ENCODE measurements at regions not wholly inside any gene's neighbourhood (a gene's known extent, or its start where the extent isn't known, plus 50 kb on each side); places are given as distances from the start of the nearest gene placed in this dataset.

- no peak for DNase-seq
Measured at GRCh38 chr9:115261656-115262081, 143.7 kb upstream of the TNC start.

- no peak for DNase-seq
Measured at GRCh38 chr9:115262477-115262876, 144.5 kb upstream of the TNC start.

GRCh38 chr9:115262952-115263351, 145.0 kb upstream of the TNC start:
- no peak for DNase-seq

- DNase-seq, result no peak
Measured at GRCh38 chr9:115263371-115264075, 145.6 kb upstream of the TNC start.

GRCh38 chr9:115264313-115264712, 146.4 kb upstream of the TNC start:
- DNase-seq, result no peak

- DNase-seq, result no peak
Measured at GRCh38 chr9:115267790-115268189, 149.8 kb upstream of the TNC start.

- DNase-seq, result no peak
Measured at GRCh38 chr9:115275753-115276152, 157.8 kb upstream of the TNC start.

- DNase-seq, result no peak
Measured at GRCh38 chr9:115276621-115277020, 158.7 kb upstream of the TNC start.

- DNase-seq, result no peak
Measured at GRCh38 chr9:115277301-115277700, 159.3 kb upstream of the TNC start.

- DNase-seq, result no peak
Measured at GRCh38 chr9:115278326-115279035, 160.5 kb upstream of the TNC start.

GRCh38 chr9:115283395-115283794, 165.4 kb upstream of the TNC start:
- no peak for DNase-seq

GRCh38 chr9:115285836-115286235, 167.9 kb upstream of the TNC start:
- no peak for DNase-seq

GRCh38 chr9:115286411-115286810, 168.5 kb upstream of the TNC start:
- no peak for DNase-seq

GRCh38 chr9:115289757-115290208, 171.8 kb upstream of the TNC start:
- DNase-seq, result no peak

GRCh38 chr9:115291841-115292240, 173.9 kb upstream of the TNC start:
- no peak for DNase-seq

- DNase-seq, result no peak
Measured at GRCh38 chr9:115292584-115293279, 174.8 kb upstream of the TNC start.

GRCh38 chr9:115295734-115296133, 177.8 kb upstream of the TNC start:
- no peak for DNase-seq

- no peak for DNase-seq
Measured at GRCh38 chr9:115296831-115297565, 179.0 kb upstream of the TNC start.

- no peak for DNase-seq
Measured at GRCh38 chr9:115300116-115300515, 182.2 kb upstream of the TNC start.

- no peak for DNase-seq
Measured at GRCh38 chr9:115300874-115301273, 182.9 kb upstream of the TNC start.

GRCh38 chr9:115301581-115301980, 183.6 kb upstream of the TNC start:
- DNase-seq, result no peak

GRCh38 chr9:115305543-115305942, 187.6 kb upstream of the TNC start:
- DNase-seq, result no peak

GRCh38 chr9:115306865-115307264, 188.9 kb upstream of the TNC start:
- DNase-seq, result no peak
